Fibroblast of gingiva (primary cell): ENCODE measurements at regions not wholly inside any gene's neighbourhood (a gene's known extent, or its start where the extent isn't known, plus 50 kb on each side); places are given as distances from the start of the nearest gene placed in this dataset.

Experiments used
- DNase-seq: peaks from one replicate; pipeline ENCODE4 v3.0.0-alpha.2; 2011; ENCODE audit warnings: low read depth

DNA sequence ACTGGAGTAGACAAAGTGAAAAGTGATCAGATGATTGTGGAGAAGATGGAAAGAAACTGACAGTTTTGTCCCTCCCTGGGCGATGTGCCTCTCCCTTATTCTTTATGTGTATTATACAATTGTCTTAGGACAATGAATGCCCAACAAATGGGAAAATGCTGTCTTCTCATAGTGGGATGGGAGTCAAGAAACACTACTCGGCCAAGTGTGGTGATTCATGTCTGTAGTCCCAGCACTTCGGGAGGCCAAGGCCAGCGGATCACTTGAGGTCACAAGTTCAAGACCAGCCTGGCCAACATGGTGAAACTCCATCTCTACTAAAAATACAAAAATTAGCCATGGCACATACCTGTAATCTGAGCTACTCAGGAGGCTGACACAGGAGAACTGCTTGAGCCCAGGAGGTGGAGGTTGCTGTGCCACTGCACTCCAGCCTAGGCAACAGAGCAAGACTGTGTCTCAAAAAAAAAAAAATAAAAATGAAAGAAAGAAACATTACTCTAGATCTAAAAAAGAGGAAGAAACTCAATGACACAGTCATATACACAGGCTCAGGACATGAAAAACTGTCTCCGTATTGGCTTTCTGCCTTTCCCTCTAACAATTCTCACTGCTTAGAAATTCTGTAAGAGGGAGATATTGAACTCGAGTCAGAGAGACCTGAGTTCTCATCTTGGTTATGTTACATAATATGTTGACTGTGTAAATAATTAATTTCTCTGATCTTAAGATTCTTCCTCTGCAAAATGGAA is 67.9 kb upstream of the TARS1 start:
- peak; percentile 81 for DNase-seq

- no peak for DNase-seq
These were observed 64.9 kb upstream of the TARS1 start for GRCh38 chr5:33375900-33376299.

- DNase-seq, result peak; percentile 28
These were observed 61.0 kb upstream of the TARS1 start for GRCh38 chr5:33379757-33380156.

- DNase-seq, result no peak
These were observed 59.5 kb upstream of the TARS1 start for GRCh38 chr5:33381243-33381642.
